Mesendoderm (in vitro differentiated cells): ENCODE measurements at regions not wholly inside any gene's neighbourhood (a gene's known extent, or its start where the extent isn't known, plus 50 kb on each side); places are given as distances from the start of the nearest gene placed in this dataset.

Experiments
- DNase-seq: peaks from one replicate; pipeline ENCODE4 v3.0.0; 2013
- H2AK5ac ChIP-seq: 2 replicates; pipeline ENCODE4 v1.6.1; 2013; ENCODE audit warnings: low read length, inconsistent platforms
- H2BK120ac ChIP-seq: 2 replicates; pipeline ENCODE4 v1.6.1; 2013; ENCODE audit warnings: low read depth, mild to moderate bottlenecking, low read length, moderate library complexity, mixed read lengths
- H2BK15ac ChIP-seq: replicated peaks from 2 replicates; pipeline ENCODE4 v1.6.1; 2013; ENCODE audit warnings: low read depth, mild to moderate bottlenecking, moderate library complexity
- H2BK5ac ChIP-seq: 2 replicates; pipeline ENCODE4 v1.6.1; 2013; ENCODE audit warnings: low read length, inconsistent platforms
- H3K18ac ChIP-seq: 2 replicates; pipeline ENCODE4 v1.6.1; 2013; ENCODE audit warnings: mild to moderate bottlenecking, low read length, mixed read lengths
- H3K23ac ChIP-seq: one replicate; pipeline ENCODE4 v1.6.1; 2013; ENCODE audit warnings: low read length
- H3K27ac ChIP-seq: 2 replicates; pipeline ENCODE4 v1.5.1; 2013; ENCODE audit warnings: low read depth, mild to moderate bottlenecking, inconsistent platforms, low read length, moderate library complexity
- H3K27me3 ChIP-seq: 2 replicates; pipeline ENCODE4 v1.6.1; 2013; ENCODE audit warnings: low read length, control low read depth, mild to moderate bottlenecking, inconsistent platforms; ENCODE audit not compliant: insufficient read depth, poor library complexity
- H3K36me3 ChIP-seq: 2 replicates; pipeline ENCODE4 v1.6.1; 2013; ENCODE audit warnings: low read length, inconsistent platforms; ENCODE audit not compliant: control insufficient read depth, insufficient read depth
- H3K4ac ChIP-seq: one replicate; pipeline ENCODE4 v1.6.1; 2013; ENCODE audit warnings: low read depth, mild to moderate bottlenecking, low read length, moderate library complexity
- H3K4me1 ChIP-seq: 2 replicates; pipeline ENCODE4 v1.6.1; 2013; ENCODE audit warnings: low read depth, low read length, inconsistent platforms; ENCODE audit not compliant: control insufficient read depth
- H3K4me2 ChIP-seq: 2 replicates; pipeline ENCODE4 v1.6.1; 2013; ENCODE audit warnings: low read length
- H3K4me3 ChIP-seq: 2 replicates; pipeline ENCODE4 v1.5.1; 2013; ENCODE audit warnings: mild to moderate bottlenecking, low read length
- H3K56ac ChIP-seq: one replicate; pipeline ENCODE4 v1.6.1; 2013; ENCODE audit warnings: low read length
- H3K79me1 ChIP-seq: 2 replicates; pipeline ENCODE4 v1.6.1; 2013; ENCODE audit warnings: low read length, inconsistent platforms
- H3K79me2 ChIP-seq: 2 replicates; pipeline ENCODE4 v1.6.1; 2013; ENCODE audit warnings: mild to moderate bottlenecking, low read length; ENCODE audit not compliant: control insufficient read depth, insufficient read depth
- H3K9ac ChIP-seq: 2 replicates; pipeline ENCODE4 v1.6.1; 2013; ENCODE audit warnings: low read length, inconsistent platforms
- H4K5ac ChIP-seq: one replicate; pipeline ENCODE4 v1.6.1; 2013; ENCODE audit warnings: low read length
- H4K8ac ChIP-seq: one replicate; pipeline ENCODE4 v1.6.1; 2013; ENCODE audit warnings: low read depth, mild to moderate bottlenecking, control low read depth, low read length, moderate library complexity
- WGBS: extraction: QIAGEN DNeasy Blood & Tissue Kit; methylation state at CpG from one replicate; pipeline ENCODE4 v1.1.7; 2013; ENCODE audit warnings: low lambda C conversion rate, missing lambda C conversion rate; ENCODE audit not compliant: insufficient coverage; ENCODE audit errors: extremely low coverage; 5-methylcytosine and 5-hydroxymethylcytosine counted together

DNA sequence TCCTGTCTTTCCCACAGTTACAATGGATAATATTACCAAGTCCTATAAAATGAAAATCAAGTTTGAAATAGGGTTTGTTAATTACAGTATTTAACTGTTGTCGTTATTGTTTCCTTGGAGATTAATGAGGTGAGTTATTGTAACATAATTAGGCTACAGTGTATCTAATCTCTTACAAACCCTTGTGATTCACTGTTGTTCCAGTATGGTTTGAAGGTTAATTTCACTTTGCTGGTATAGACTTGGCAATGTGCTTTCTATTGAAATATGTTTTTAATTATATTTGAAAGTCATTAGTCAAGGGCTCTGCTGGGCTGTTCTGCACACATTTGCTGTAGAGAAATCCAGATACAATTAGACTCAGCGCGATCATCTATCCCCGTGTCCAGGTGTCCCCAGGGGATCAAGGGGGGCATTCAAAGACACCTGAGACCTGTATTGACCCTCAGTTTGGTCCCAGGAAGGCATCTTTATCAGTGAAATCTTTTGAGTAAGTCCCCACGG lies 624.6 kb upstream of the EEF2KMT start:
- H4K5ac ChIP-seq, result no peak overlapping the region
- no peak overlapping the region for H3K56ac ChIP-seq
- no peak overlapping the region for H4K8ac ChIP-seq
- H3K79me2 ChIP-seq, result no peaks in the 10 kb centered on the region
- no peak overlapping the region for H2AK5ac ChIP-seq
- no peak overlapping the region for H2BK15ac ChIP-seq
- no peak overlapping the region for H3K27ac ChIP-seq
- no CpG with 5 or more reads among the region's 5 CpGs for WGBS
- no peak overlapping the region for H3K23ac ChIP-seq
- no peaks in the 10 kb centered on the region for H3K27me3 ChIP-seq
- H3K4me2 ChIP-seq, result no peak overlapping the region
- no peak for DNase-seq
- no peak overlapping the region for H3K18ac ChIP-seq
- H3K79me1 ChIP-seq, result no peaks in the 10 kb centered on the region
- H3K36me3 ChIP-seq, result no peaks in the 10 kb centered on the region
- H2BK5ac ChIP-seq, result no peak overlapping the region
- H3K4me1 ChIP-seq, result no peaks in the 10 kb centered on the region
- H3K4ac ChIP-seq, result no peak overlapping the region
- H2BK120ac ChIP-seq, result no peak overlapping the region
- no peak overlapping the region for H3K9ac ChIP-seq
- H3K4me3 ChIP-seq, result no peak overlapping the region

DNA sequence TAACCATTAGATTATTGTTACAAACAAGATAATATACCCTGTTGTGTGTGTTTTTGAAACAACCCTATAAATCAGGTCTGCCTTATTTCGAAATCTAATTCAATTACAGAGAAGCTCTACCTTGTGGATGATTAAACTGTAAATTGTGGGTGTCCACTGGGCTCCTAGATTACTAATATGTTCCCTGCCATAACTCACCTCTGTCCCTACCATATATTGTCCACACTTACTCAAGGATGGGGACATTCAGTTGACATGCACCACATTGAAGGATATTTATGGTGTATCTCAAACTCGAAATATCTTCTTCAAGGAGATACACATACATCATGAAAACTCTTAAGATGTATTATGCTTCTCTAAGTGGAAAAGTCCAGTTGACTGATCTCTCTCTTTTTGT lies 617.6 kb upstream of the EEF2KMT start:
- Histone ChIP-seq H3K36me3 (no peaks in the 10 kb centered on the region), H3K4ac (no peak overlapping the region), H3K23ac (no peak overlapping the region), H3K27me3 (no peaks in the 10 kb centered on the region), H3K18ac (no peak overlapping the region), H3K4me2 (no peak overlapping the region), H3K4me3 (no peak overlapping the region), H3K9ac (no peak overlapping the region), H3K27ac (no peak overlapping the region), H4K8ac (no peak overlapping the region), H3K56ac (no peak overlapping the region), H3K79me1 (no peaks in the 10 kb centered on the region), H2AK5ac (no peak overlapping the region), H2BK15ac (no peak overlapping the region), H3K4me1 (no peaks in the 10 kb centered on the region), H2BK5ac (no peak overlapping the region), H2BK120ac (no peak overlapping the region), H3K79me2 (no peaks in the 10 kb centered on the region), H4K5ac (no peak overlapping the region)
- DNase-seq, result no peak
- no CpG with 5 or more reads among the region's 2 CpGs for WGBS

DNA sequence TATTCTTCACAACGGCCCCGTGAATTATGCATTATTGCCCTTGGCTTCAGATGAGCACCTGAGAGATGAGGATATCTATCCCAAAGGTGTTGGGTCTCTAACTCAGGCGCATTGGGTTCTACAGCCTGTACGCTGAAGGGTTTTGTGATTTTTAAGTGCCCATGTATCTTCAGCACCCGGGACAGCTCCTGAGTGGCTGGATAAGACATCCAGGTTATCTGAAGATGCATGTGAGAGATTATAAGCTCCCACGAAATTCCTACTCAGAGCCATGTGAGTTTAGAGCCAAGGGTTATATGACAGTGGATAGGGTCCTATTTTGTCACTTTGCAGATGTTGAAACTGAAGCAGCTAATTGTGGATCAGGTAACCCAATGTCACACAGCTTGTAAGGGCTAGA lies 612.3 kb upstream of the EEF2KMT start:
- Histone ChIP-seq H3K23ac (no peak overlapping the region), H3K79me2 (no peaks in the 10 kb centered on the region), H3K4me1 (no peaks in the 10 kb centered on the region), H2AK5ac (no peak overlapping the region), H2BK15ac (no peak overlapping the region), H2BK120ac (no peak overlapping the region), H3K27me3 (no peaks in the 10 kb centered on the region), H3K79me1 (no peaks in the 10 kb centered on the region), H4K8ac (no peak overlapping the region), H4K5ac (no peak overlapping the region), H3K18ac (no peak overlapping the region), H3K56ac (no peak overlapping the region), H3K36me3 (no peaks in the 10 kb centered on the region), H3K9ac (no peak overlapping the region), H3K4me3 (no peak overlapping the region), H3K4me2 (no peak overlapping the region), H2BK5ac (no peak overlapping the region), H3K4ac (no peak overlapping the region), H3K27ac (no peak overlapping the region)
- WGBS, result no CpG with 5 or more reads among the region's 6 CpGs
- peak; percentile 73 for DNase-seq

DNA sequence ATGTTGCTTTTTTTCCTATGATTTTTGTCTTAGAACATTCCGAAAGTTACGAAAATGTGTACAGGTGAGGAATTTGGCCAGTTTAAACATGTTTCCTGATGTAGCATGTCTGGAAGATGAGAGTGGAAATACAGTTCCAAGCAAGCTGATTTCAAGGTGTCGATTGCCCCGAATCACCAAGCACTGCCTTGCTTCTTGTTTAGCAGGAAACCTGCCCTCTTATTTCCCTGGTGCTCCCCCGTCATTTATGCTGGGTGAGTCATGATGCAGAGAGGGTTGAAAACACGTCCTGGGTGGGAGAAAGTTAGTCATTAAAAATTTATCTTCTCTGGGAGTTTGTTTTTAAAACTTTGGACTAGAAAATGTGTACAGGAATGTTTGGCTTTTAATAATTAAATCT lies 608.6 kb upstream of the EEF2KMT start:
- Histone ChIP-seq H2AK5ac (no peak overlapping the region), H3K27me3 (no peaks in the 10 kb centered on the region), H3K79me2 (no peaks in the 10 kb centered on the region), H3K4me1 (no peaks in the 10 kb centered on the region), H3K79me1 (no peaks in the 10 kb centered on the region), H3K4me2 (no peak overlapping the region), H3K23ac (no peak overlapping the region), H2BK15ac (no peak overlapping the region), H4K8ac (no peak overlapping the region), H3K18ac (no peak overlapping the region), H2BK5ac (no peak overlapping the region), H3K4ac (no peak overlapping the region), H3K4me3 (no peak overlapping the region), H3K27ac (no peak overlapping the region), H3K36me3 (no peaks in the 10 kb centered on the region), H2BK120ac (no peak overlapping the region), H3K9ac (no peak overlapping the region), H3K56ac (no peak overlapping the region), H4K5ac (no peak overlapping the region)
- DNase-seq, result no peak
- no CpG with 5 or more reads among the region's 6 CpGs for WGBS

DNA sequence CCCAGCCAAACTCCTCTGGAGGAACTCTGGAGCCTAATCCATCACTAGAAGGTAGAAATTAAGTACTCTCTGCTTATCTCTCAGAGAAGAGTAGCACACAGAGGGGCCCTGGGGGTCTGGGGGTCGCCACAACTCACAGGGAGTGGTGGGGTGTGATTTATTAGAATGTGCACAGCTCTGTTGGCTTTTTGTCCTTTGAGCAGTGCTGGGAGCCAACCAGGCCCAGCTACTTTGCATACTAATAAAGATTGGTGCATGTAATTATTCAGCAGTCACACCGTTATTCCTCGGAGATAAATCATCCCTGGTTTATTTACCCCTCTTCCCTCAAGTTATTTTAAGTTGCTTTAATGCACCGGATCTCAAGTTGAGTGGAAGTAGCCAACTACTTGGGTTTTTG lies 606.7 kb upstream of the EEF2KMT start:
- no peaks in the 10 kb centered on the region for H3K36me3 ChIP-seq
- H3K79me1 ChIP-seq, result no peaks in the 10 kb centered on the region
- no peak overlapping the region for H2BK15ac ChIP-seq
- H3K23ac ChIP-seq, result no peak overlapping the region
- no peak overlapping the region for H3K4ac ChIP-seq
- no peak overlapping the region for H3K56ac ChIP-seq
- H2AK5ac ChIP-seq, result no peak overlapping the region
- H4K5ac ChIP-seq, result no peak overlapping the region
- H3K4me1 ChIP-seq, result no peaks in the 10 kb centered on the region
- no peak overlapping the region for H3K9ac ChIP-seq
- no peak overlapping the region for H2BK5ac ChIP-seq
- H3K4me2 ChIP-seq, result no peak overlapping the region
- H3K27me3 ChIP-seq, result no peaks in the 10 kb centered on the region
- H3K18ac ChIP-seq, result no peak overlapping the region
- no peak overlapping the region for H3K27ac ChIP-seq
- no peaks in the 10 kb centered on the region for H3K79me2 ChIP-seq
- H2BK120ac ChIP-seq, result no peak overlapping the region
- DNase-seq, result no peak
- WGBS, result no CpG with 5 or more reads among the region's 4 CpGs
- H3K4me3 ChIP-seq, result no peak overlapping the region
- no peak overlapping the region for H4K8ac ChIP-seq

DNA sequence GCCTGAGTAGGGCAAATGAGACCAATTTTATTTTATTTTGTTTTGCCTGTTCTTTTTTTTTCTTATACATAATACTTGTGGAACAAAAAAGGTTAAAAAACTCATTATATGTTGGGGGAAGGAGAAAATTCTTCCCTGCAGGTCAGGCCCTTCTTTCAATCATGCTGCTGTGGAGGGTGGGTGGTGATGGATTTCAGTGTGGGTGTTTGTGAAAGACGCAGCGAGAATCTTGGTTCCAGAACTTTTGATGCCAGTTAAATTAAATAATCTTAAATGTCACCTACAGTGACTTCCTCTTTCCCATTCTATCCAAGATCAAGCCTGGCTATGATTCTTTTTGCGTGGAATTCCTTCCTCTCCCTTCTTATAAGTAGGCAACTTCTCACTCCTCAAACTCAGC lies 595.8 kb upstream of the EEF2KMT start:
- Histone ChIP-seq H3K36me3 (no peaks in the 10 kb centered on the region), H4K5ac (no peak overlapping the region), H3K4ac (no peak overlapping the region), H2AK5ac (no peak overlapping the region), H2BK5ac (no peak overlapping the region), H3K4me3 (no peak overlapping the region), H2BK15ac (no peak overlapping the region), H3K4me1 (no peaks in the 10 kb centered on the region), H3K27ac (no peak overlapping the region), H3K56ac (no peak overlapping the region), H4K8ac (no peak overlapping the region), H3K79me2 (no peaks in the 10 kb centered on the region), H3K4me2 (no peak overlapping the region), H3K27me3 (no peaks in the 10 kb centered on the region), H3K18ac (no peak overlapping the region), H3K23ac (no peak overlapping the region), H3K79me1 (no peaks in the 10 kb centered on the region), H2BK120ac (no peak overlapping the region), H3K9ac (no peak overlapping the region)
- WGBS, result no CpG with 5 or more reads among the region's 3 CpGs
- DNase-seq, result no peak
